Inferior parietal cortex (tissue), 1 donor: ENCODE measurements at regions not wholly inside any gene's neighbourhood (a gene's known extent, or its start where the extent isn't known, plus 50 kb on each side); places are given as distances from the start of the nearest gene placed in this dataset.
"Not testable (repeated sequence)": the region's sequence is repeated elsewhere in the genome, so short reads cannot be mapped to it uniquely, and the experiment has no call there.

Source experiments
- DNase-seq: peaks from one replicate; pipeline ENCODE4 v3.0.0-alpha.2; 2016; ENCODE audit errors: extremely low spot score

DNA sequence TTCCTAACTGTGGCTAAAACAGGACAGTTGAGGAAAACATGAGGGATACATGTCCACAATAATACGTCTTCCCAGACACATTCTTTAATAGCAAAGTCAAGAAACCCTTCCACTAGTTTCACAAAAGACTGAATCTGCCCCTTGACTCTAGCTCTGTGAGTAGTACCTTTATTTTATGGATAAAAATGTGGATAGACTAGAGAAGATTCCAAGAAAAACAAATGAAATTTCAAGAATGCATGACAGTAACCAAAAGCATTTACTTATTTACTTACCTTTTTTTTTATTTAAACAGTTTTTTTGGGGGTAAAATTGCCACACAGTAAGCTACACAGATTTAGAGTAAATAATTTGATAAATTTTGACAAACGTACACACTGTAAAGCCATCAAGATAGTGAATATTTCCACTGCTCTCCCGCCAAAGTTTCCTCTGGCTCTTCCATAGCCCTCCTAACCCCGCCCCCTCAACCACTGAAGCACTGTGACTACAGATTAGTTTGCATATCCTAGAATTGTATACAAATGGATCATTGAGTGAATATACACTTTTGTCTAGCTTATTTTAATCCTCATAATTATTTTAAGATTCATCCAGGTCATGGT is 420.4 kb upstream of the ZMIZ1 start:
- DNase-seq = no peak

DNA sequence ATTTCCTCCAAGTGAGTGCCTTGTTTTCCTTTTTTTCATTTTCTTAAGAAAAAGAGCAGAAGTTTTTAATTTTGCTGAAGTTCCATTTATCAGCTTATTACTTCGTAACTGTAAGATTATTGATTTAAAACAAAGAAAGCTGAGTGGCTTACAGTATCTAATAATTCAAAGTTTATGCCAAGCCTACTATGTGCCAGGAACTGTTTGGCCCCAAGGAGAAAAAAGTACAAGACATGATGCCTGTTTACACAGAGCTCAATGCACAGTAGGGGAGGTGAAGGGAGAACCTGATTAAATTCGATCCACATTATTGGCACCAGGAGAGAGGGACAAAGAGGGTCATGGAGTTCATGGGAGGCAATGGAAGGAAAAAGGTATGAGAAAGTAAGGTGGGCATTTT is 419.3 kb upstream of the ZMIZ1 start:
- DNase-seq = no peak

DNA sequence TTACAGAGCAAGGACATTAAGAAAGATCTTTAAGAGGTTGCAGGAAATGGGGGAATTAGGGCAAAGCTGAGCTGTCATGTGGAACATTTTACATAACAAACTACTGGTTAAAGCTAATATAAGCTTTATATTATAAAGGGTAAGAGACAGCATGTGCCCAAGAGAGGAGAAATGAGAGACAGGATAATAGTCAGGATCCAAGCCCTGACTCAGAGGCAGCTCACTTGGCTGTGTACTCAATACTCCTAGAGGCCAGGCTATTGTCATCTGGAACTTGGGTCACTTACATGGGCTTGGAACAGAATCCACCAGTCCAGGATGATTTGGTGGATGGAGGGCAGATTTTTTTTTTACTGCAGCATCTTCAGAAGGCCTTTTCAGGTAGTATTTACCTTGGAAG is 418.6 kb upstream of the ZMIZ1 start:
- no peak for DNase-seq

DNA sequence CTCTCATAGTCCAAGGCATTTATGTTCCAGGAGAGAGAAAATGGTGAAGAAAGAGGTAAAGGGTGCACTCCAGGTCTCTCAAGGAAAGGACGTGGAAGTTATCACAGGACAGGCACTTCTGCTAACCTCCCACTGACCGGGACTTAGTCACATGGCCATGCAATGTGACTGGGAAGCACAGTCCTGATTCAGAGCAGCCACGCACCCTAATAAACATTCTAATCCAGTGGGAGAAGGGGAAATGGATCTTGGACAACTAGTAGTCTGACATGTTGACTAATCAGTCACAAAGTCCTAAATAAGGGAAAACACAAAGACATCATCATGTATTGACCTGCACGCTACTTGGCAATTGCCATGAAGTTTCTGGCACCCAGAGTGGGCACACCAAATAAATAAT is 417.5 kb upstream of the ZMIZ1 start:
- no peak for DNase-seq

DNA sequence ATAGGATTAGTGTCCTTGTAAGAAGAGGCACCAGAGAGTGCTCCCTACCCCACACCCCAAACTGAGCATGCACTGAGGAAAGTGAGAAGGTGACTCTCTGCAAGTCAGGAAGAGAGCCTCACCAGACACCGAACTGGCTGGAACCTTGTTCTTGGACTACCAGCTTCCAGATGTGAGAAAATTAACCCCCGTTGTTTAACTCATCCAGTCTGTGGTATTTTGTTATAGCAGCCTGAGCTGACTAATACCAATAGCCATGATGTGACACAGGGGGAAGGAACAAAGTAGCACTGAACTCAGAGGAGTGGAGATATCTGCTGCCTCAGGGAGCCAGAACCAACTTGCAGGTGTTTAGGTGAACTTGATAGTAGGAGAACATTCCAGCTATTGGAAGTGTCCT is 415.2 kb upstream of the ZMIZ1 start:
- no peak for DNase-seq

DNA sequence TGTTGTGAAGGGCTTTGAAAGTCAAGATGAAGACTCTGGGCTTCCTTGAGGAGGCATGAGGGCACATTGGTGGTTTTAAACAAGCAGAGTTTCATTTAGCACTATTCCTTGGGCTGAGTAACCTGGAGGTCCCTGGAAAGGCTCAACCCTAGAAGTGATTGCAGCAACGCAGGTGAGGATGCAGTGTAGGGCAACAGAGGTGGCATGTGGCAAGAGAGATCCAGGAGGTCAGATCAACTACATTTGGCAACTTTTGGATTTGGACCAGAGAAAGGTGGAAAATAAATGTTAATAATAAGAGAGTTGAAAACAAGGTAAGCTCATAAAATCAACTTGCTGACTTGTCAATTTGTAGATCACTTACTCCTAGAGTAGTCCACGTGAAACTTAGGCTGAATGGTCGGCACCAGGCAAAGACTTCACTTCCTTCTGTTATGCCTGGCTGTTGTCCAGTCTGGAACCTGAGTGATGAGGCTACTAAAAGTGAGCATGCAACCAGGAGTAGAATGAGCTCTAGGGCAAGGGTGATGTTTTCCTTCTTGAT is 414.6 kb upstream of the ZMIZ1 start:
- DNase-seq = no peak

DNA sequence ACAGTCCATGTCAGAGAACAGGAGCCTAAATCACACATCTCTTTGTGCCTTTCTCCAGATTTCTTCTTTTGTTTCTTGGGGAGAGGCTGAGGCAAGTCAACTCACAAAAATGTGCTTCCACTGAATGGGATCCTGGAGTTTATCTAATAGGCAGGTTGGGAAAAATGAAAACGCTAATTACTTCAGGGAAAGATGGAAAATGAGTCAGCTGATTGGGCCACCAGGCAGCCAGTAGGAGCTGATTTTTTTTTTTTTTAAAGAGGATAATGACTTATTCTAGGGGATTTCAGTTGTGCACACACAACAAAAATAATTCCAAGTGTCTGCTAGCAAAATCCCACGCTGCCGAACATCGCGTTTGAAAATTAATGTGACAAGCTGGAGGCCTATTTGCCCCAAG is 412.8 kb upstream of the ZMIZ1 start:
- DNase-seq = no peak

DNA sequence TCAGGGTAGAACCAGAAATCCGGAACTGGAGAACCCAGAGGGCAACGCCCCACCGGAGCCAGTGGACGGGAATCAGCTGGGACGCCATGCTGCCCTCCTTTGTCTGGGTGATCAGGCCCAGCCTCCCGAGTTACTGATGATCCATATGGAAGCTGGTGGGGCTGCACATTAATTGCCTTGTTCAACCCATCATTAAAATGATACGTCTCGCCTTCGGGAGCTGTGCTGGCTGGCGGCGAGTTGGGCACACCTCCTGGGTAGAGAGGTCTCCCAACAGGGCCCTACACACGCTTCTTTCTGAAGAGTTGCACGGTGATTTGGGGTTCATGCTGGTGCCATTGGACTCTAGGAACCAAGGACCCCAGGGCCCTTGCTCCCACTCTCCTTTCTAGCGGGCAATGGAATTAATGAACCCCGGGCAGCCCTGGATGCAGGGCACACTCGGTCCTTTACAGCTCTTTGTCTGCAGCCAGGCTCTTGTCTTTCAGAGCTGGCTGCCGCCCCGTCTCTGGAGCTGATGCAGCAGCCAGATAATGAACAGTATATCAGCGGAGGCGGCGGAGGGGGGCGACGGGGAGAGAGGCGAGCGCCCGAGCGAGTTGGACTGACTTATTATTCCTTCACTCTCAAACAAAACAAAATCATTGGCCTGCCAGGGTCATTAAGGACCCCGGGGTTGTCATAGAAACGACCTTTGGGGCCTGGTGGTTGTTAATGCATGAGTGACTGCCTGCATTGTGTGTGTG is 412.2 kb upstream of the ZMIZ1 start:
- peak; percentile 43 for DNase-seq

DNA sequence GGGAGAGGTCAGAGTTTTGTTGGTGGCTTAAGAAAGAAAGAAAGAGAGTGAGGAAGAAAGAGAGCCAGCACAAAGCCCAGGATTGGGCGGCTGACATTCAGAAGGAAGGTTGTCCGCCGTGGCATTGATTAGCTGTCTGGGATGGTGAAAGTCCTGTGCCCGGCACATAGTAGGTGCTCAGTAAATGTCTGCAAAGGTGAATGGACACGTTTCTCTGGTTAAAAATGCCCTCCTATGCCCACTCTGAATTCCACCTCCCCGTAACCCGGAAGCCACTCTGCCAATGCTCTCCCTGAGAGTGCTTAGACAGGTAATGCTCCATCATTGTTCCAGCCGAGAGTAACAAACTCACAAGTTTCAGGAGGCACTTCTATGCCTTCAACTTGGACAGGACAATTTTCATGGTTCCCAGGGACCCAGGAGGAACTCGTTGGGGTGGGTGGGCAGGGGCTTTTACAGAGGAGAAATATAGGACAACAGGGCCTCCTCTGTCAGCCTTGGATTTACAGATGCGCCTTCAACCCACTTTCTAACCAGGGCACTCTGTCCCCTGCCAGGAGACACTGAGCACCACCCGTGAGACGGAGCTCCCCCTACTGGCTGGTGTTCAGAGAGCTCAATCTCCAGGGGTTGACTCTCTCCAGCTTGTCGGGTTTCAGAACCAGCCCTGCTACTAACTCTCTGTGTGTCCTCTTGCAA is 411.5 kb upstream of the ZMIZ1 start:
- peak; percentile 66 for DNase-seq

DNA sequence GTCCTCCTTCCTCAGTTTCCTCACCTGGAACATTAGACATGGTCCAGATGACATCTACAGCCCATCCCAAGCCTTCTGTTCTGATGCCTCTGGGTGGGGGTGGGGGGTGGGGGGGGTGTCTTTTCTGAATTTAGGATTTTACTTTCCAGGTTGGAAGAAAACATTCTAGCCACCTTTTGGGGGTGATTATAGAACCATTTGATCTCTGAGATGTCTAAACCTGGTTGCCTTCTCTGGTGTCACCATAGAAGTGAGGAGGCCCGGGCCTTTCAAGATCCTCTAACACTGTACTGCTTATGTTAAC is 411.0 kb upstream of the ZMIZ1 start:
- no peak for DNase-seq

DNA sequence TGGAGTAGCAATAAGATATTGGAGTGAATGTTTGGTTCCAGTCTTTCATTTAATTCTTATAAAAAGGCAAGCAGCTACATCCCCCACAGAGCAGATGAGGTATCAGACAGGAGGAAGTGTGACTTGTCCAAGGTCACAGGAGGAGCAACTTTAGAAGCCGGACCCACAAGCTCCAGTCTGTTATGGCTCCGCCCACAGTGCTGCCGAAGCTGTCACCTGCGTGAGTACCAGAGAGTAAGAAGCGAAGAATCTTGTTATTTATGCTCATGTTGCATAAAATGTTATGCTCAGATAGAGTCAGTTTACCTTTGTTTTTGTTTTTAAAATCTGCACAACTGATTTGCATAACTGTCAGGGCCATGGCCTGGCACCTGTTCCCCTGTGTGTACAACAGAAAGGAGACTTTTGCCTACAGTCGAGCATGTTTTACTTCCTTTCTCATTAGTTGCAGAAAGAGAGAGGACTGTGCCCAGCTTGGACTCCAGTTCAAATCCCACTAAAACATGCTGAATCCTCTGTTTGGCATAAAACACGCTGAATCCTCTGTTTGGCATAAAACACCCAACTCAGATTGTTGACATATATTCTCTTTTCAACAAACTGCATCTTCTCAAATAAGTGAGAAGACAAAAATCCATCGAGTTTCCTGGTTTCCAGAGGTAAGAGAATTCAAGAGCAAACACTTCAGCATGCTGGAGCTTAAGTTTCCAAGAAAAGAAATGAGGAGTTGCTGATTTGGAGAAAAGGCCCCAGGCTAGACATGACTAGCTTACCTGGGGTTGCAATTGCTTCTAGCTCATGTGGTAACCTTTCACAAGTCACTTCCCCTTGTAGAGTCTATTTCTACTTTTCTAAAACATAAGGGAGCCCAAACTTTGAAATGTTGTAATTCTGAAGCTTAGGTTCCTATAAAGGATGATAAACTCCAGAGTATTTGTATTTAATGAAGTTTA is 409.8 kb upstream of the ZMIZ1 start:
- no peak for DNase-seq

DNA sequence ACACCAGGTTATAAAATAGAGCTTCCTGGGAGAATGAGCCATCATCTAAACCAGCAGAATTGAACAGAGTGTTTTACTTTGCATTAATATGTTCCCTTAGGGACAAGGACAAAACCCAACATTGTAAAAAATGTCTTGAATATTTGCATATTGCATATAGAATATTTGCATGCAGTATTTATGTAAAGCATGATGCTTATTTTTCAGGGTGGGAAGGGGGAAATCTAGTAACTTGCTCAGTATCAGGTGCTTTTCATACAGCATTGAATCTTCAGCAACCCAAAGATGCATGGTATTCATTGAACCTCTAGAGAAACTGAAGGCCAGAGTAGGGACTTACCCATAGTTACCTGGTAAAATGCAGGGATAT is 409.2 kb upstream of the ZMIZ1 start:
- no peak for DNase-seq

DNA sequence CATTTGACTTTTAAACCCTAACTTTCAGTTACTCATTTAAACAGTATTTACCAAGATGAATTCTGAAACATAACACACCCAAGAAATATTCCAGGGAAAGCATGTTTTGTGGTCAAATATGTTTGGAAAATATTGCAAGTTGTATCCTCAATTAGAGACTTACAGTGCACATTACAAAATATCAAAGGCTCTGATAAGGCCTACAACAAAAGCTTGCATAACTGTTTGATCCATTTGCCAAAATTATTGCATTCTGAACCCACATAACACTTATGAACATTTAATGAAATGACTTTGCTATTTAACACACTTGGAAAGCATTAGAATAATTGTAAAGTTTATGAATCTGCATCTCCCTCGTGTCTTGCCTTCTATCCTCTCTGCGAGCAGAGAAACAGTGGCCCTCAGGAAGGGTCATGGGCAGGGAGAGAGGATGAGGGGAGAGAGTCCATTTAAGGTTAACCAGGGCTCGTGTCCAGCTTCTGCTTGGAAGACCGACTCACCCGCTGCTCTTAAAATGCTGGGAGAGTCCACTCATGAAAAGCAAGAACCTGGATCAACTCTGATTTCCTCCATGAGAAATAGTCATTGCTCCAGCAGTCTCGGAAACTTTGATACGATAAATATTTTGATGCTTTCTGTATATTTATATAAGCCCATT is 408.2 kb upstream of the ZMIZ1 start:
- DNase-seq = no peak

DNA sequence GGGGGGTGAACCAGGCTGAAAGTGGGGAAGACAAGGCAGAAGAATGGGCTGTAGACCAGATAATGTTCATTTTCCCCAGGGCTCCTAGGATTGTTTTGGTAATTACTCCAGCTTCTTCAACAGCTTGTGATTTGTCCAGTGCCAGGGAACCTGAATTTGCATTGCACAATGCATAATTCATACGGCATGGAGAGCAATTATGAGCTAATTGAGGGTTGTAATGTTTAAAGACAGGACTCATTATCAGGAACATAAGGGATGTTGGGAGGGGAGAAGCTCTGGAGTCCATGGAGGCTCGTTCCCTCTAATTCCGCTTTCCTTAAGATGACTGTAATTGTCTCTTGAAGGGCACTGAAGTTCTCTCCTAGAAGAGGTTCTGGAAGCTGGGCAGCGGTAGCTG is 405.0 kb upstream of the ZMIZ1 start:
- DNase-seq = no peak

DNA sequence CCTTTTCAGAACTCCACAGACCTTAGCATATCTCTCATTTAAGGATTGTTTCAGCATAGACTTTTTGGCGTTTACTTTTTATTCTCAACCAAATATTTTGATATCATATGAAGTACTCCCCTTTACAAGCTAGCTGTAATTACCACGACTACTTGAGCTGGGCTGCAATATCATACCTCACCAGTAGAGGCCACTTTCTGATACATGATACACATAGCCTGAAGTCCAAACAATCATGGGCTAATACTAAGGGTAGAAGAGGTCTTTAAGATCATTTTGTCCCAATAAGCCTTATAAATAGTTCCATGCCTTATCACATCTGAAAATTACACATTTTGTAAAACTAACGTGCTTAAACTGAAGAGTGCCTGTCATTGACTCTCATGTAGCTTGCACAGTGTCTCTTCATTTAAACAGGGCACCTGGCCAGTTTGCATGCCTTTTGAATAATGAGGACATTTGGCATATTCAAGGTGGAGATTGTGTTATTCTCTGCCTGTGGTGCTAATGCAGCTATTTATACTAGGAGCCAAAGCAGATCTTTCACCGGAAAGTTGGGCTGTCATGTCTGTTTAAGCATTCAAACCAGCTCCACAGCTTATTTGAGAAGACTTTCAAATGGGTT is 403.7 kb upstream of the ZMIZ1 start:
- no peak for DNase-seq

DNA sequence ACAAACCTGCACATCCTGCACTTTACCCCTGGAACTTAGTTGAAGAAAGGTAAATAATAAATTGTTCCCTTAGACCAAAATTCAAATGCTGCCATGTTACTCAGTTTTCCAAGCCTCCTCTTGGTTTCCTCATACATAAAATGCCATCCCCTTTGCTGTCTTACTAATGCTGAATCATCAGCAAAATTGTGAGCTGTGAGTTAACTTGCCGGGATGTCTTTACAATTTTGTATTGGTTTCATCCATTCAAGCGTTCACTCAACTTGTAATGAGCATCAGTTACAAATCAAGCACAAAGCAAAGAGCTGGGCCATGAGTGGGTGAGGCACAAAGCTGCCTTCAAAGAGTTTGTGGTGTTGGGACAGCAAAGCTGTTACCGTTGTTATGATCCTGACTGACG is 395.8 kb upstream of the ZMIZ1 start:
- DNase-seq = no peak

DNA sequence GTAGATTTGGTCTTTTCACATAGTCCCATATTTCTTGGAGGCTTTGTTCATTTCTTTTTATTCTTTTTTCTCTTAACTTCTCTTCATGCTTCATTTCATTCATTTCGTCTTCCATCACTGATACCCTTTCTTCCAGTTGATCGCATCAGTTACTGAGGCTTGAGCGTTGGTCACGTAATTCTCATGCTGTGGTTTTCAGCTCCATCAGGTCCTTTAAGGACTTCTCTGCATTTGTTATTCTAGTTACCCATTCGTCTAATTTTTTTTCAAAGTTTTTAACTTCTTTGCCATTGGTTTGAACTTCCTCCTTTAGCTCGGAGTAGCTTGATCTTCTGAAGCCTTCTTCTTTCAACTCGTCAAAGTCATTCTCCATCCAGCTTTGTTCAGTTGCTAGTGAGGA is 387.6 kb upstream of the ZMIZ1 start:
- not testable (repeated sequence) for DNase-seq

DNA sequence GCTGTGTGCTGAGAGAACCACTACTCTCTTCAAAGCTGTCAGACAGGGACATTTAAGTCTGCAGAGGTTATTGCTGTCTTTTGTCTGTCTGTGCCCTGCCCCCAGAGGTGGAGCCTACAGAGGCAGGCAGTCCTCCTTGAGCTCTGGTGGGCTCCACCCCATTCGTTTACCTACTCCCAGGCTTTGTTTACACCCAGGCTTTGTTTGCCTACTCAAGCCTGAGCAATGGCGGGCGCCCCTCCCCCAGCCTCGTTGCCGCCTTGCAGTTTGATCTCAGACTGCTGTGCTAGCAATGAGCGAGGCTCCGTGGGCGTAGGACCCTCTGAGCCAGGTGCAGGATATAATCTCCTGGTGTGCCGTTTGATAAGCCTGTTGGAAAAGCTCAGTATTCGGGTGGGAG is 386.8 kb upstream of the ZMIZ1 start:
- DNase-seq = not testable (repeated sequence)

DNA sequence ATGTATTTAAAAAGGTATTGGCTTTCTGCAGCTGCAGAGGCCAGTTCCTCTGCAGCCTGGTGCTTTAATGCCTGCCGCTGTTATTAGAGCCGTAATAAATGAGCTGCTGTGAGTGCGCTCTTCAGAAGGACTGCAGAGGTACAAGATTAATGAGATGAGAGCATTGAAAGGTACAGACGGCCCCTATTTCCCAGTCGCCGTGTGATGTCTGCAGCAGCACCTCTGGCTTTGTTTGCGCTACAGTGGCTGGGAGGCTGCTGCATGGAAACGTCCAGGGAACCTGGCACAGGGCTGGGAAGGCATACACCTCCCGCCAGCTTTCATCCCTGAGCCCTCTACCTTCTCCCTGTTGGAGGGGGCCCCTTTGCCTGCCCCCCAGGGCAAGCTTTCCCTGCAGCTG is 383.8 kb upstream of the ZMIZ1 start:
- no peak for DNase-seq

DNA sequence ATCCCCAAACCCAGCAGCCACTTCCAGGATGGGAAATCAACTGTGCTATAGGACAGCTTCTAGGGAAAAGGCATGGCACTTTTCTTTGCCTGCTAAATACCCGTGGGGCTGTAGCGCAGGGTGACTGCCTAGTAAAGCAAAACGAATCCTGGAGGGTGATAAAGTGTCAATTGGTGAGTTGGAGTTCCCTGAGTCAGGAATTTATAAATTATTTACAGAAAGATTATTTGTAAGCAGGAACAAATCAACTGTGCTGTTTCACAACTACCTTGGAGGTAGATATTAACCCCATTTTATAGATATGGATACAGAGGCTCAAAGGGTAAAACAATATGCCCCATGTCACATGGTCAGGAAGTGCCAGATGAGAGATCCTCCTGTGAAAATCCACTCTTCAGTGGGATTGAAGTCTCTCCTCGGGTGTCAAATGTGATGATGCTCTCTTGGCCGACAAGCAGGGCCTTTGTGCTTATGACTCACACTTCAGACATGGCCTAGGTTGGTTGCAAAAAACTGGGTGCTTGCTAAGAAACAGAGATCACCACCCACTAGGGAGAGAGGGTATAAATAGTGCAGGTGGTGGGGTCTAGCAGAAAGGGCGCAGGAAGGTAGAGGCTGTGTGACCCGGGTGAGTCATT is 383.2 kb upstream of the ZMIZ1 start:
- no peak for DNase-seq
